ENCODE measurements at regions not wholly inside any gene's neighbourhood (a gene's known extent, or its start where the extent isn't known, plus 50 kb on each side); places are given as distances from the start of the nearest gene placed in this dataset.

DNA sequence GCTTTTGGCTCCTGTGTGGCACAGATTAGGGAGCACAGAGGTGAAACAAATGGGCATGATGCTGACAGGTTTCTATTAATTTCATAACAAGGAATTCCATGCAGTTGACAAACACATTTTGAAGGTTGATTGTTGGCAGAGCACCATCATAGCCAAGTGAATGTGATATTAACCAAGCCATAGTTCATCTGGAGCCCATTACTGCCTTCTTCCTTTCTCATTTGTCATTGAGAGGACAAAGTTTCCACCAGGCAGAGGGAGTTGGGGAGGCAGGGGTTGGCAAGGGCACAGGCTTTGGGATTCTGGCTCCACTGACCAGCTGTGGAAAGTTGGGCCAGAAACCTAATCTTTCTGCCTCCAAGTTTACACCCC lies 325.2 kb downstream of the MFSD1 start:
- no peaks in the 10 kb centered on the region for H3K9me2 ChIP-seq (replicated peaks; ENCODE audit: insufficient read depth, low read length)
- H3K79me2 ChIP-seq (ENCODE audit: insufficient read depth, low read length) = no peaks in the 10 kb centered on the region
- H4K20me1 ChIP-seq (ENCODE audit: low read depth, low read length) = no peaks in the 10 kb centered on the region
- no peaks in the 10 kb centered on the region for H3K27me3 ChIP-seq (ENCODE audit: low read length)
- H3K4me2 ChIP-seq (ENCODE audit: low read depth, low read length, poor library complexity, severe bottlenecking) = no peak overlapping the region
- H3F3A ChIP-seq (ENCODE audit: insufficient read depth) = no peaks in the 10 kb centered on the region
- no peaks in the 10 kb centered on the region for H3K9me3 ChIP-seq (ENCODE audit: insufficient read depth, low read length)
- H3K36me3 ChIP-seq (ENCODE audit: low read length) = no peaks in the 10 kb centered on the region
- no peak overlapping the region for H3K9ac ChIP-seq (ENCODE audit: low read length)
- H2AFZ ChIP-seq (ENCODE audit: low read depth, low read length, severe bottlenecking) = no peak overlapping the region
- no peak overlapping the region for H3K4me3 ChIP-seq (ENCODE audit: insufficient read depth, low read length, poor library complexity, severe bottlenecking)
- TF ChIP-seq, protein P1, sequence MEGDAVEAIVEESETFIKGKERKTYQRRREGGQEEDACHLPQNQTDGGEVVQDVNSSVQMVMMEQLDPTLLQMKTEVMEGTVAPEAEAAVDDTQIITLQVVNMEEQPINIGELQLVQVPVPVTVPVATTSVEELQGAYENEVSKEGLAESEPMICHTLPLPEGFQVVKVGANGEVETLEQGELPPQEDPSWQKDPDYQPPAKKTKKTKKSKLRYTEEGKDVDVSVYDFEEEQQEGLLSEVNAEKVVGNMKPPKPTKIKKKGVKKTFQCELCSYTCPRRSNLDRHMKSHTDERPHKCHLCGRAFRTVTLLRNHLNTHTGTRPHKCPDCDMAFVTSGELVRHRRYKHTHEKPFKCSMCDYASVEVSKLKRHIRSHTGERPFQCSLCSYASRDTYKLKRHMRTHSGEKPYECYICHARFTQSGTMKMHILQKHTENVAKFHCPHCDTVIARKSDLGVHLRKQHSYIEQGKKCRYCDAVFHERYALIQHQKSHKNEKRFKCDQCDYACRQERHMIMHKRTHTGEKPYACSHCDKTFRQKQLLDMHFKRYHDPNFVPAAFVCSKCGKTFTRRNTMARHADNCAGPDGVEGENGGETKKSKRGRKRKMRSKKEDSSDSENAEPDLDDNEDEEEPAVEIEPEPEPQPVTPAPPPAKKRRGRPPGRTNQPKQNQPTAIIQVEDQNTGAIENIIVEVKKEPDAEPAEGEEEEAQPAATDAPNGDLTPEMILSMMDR (IDR thresholded peaks at IDR 0.05; ENCODE audit: insufficient read depth, low read length, poor library complexity, severe bottlenecking) = no peak
- no peak for TF ChIP-seq EZH2phosphoT487 (conservative IDR thresholded peaks at IDR 0.05; ENCODE audit: low read length)
- H3K27ac ChIP-seq (ENCODE audit: low read depth, low read length) = no peak overlapping the region

DNA sequence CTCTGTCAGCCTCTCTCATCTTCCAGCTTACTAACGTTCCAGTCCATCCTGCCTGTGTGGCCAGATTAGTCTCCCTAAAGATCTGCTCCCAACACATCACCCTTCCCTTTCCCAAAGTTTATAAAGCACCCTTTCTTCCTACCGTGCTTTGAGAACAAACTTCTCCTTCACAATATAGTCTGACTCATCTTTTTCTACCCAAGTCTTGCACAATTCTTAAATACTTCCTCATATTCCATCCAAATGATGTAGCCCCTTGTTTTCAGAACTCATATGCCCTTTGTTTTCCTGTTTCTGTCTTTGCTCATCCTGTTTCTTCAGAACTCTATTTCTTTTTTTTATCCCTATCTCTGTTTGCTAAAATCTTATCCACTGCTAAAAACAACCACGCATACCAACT lies 326.8 kb downstream of the MFSD1 start:
- TF ChIP-seq EZH2phosphoT487 (conservative IDR thresholded peaks at IDR 0.05; ENCODE audit: low read length) = no peak
- TF ChIP-seq, protein P1 (IDR thresholded peaks at IDR 0.05; ENCODE audit: insufficient read depth, low read length, poor library complexity, severe bottlenecking) = no peak
- Histone ChIP-seq H3K9ac (ENCODE audit: low read length) (no peak overlapping the region), H3K9me2 (replicated peaks; ENCODE audit: insufficient read depth, low read length) (no peaks in the 10 kb centered on the region), H3K9me3 (ENCODE audit: insufficient read depth, low read length) (no peaks in the 10 kb centered on the region), H4K20me1 (ENCODE audit: low read depth, low read length) (no peaks in the 10 kb centered on the region), H3K27ac (ENCODE audit: low read depth, low read length) (no peak overlapping the region), H3K79me2 (ENCODE audit: insufficient read depth, low read length) (no peaks in the 10 kb centered on the region), H3K27me3 (ENCODE audit: low read length) (no peaks in the 10 kb centered on the region), H2AFZ (ENCODE audit: low read depth, low read length, severe bottlenecking) (no peak overlapping the region), H3K36me3 (ENCODE audit: low read length) (no peaks in the 10 kb centered on the region), H3K4me3 (ENCODE audit: insufficient read depth, low read length, poor library complexity, severe bottlenecking) (no peak overlapping the region), H3K4me2 (ENCODE audit: low read depth, low read length, poor library complexity, severe bottlenecking) (no peak overlapping the region), H3F3A (ENCODE audit: insufficient read depth) (no peaks in the 10 kb centered on the region)

DNA sequence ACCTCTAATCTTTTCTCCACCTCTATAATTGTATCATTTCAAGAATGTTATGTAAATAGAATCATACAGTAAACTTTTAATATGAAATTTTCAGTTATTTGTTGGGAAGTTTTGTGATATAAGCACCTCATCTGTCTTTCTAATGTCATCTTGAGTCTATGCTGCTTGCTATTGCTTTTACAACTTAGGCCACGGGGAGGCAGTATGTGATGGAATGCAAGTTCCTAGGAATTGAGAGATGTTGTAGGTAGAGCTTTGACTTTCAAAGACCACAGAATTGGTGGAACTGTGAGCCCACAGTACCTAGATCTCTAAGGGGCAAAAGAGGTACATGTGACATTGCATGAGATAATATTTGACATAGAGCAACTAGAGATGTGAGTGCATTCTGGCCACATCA lies 328.3 kb downstream of the MFSD1 start:
- no peaks in the 10 kb centered on the region for H3K79me2 ChIP-seq (ENCODE audit: insufficient read depth, low read length)
- no peaks in the 10 kb centered on the region for H3K27me3 ChIP-seq (ENCODE audit: low read length)
- no peak overlapping the region for H3K27ac ChIP-seq (ENCODE audit: low read depth, low read length)
- no peaks in the 10 kb centered on the region for H3K9me3 ChIP-seq (ENCODE audit: insufficient read depth, low read length)
- no peaks in the 10 kb centered on the region for H3K9me2 ChIP-seq (replicated peaks; ENCODE audit: insufficient read depth, low read length)
- no peak overlapping the region for H3K4me3 ChIP-seq (ENCODE audit: insufficient read depth, low read length, poor library complexity, severe bottlenecking)
- H4K20me1 ChIP-seq (ENCODE audit: low read depth, low read length) = no peaks in the 10 kb centered on the region
- H3K4me2 ChIP-seq (ENCODE audit: low read depth, low read length, poor library complexity, severe bottlenecking) = no peak overlapping the region
- H3K9ac ChIP-seq (ENCODE audit: low read length) = no peak overlapping the region
- no peaks in the 10 kb centered on the region for H3F3A ChIP-seq (ENCODE audit: insufficient read depth)
- TF ChIP-seq EZH2phosphoT487 (conservative IDR thresholded peaks at IDR 0.05; ENCODE audit: low read length) = no peak
- TF ChIP-seq, protein P1 (IDR thresholded peaks at IDR 0.05; ENCODE audit: insufficient read depth, low read length, poor library complexity, severe bottlenecking) = no peak
- H2AFZ ChIP-seq (ENCODE audit: low read depth, low read length, severe bottlenecking) = no peak overlapping the region
- no peaks in the 10 kb centered on the region for H3K36me3 ChIP-seq (ENCODE audit: low read length)

DNA sequence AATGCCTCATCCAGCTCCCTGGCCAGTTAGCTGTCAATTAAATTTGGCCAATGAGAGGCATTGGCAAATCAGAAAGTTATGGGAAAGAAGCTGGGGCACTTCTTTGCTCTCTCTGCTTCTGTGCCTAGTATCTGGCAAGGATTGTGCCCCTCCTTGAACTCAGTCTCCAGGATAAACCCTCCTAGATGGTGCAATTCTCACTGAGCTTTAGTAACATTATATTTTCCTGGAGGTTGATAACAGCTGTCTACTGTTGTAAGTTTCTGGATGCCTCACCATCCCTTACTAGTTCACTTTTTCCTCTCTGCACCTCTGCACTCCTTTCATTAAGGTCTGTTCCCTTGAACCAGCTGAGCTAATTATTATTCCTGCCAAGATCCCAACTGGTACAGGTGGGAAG lies 329.5 kb downstream of the MFSD1 start:
- Histone ChIP-seq H4K20me1 (ENCODE audit: low read depth, low read length) (no peaks in the 10 kb centered on the region), H3K27me3 (ENCODE audit: low read length) (no peaks in the 10 kb centered on the region), H3F3A (ENCODE audit: insufficient read depth) (no peaks in the 10 kb centered on the region), H3K4me2 (ENCODE audit: low read depth, low read length, poor library complexity, severe bottlenecking) (no peak overlapping the region), H3K9me3 (ENCODE audit: insufficient read depth, low read length) (no peaks in the 10 kb centered on the region), H3K27ac (ENCODE audit: low read depth, low read length) (no peak overlapping the region), H2AFZ (ENCODE audit: low read depth, low read length, severe bottlenecking) (no peak overlapping the region), H3K9me2 (replicated peaks; ENCODE audit: insufficient read depth, low read length) (no peaks in the 10 kb centered on the region), H3K79me2 (ENCODE audit: insufficient read depth, low read length) (no peaks in the 10 kb centered on the region), H3K4me3 (ENCODE audit: insufficient read depth, low read length, poor library complexity, severe bottlenecking) (no peak overlapping the region), H3K9ac (ENCODE audit: low read length) (no peak overlapping the region), H3K36me3 (ENCODE audit: low read length) (no peaks in the 10 kb centered on the region)
- TF ChIP-seq EZH2phosphoT487 (conservative IDR thresholded peaks at IDR 0.05; ENCODE audit: low read length) = no peak
- TF ChIP-seq, protein P1 (IDR thresholded peaks at IDR 0.05; ENCODE audit: insufficient read depth, low read length, poor library complexity, severe bottlenecking) = no peak

All from SU-DHL-6 (cell line).